Small intestine (tissue), 7 donors: ENCODE measurements at regions not wholly inside any gene's neighbourhood (a gene's known extent, or its start where the extent isn't known, plus 50 kb on each side); places are given as distances from the start of the nearest gene placed in this dataset.

ENCODE experiments used
- DNase-seq, 2 donors: peaks; one replicate each; pipeline versions ENCODE4 v3.0.0 to v3.0.0-alpha.2; 2013
- FAIRE-seq: peaks from 2 replicates; lab custom pipeline; 2012; peaks lifted over from hg19 to GRCh38; lab: Jason Lieb, UNC
- H3K27ac ChIP-seq, 3 donors: one replicate each; pipeline ENCODE4 v1.5.1; 2013; ENCODE audit warnings: low read length in 2 of 3, mild to moderate bottlenecking in 2 of 3, control low read depth in 1 of 3, inconsistent platforms in 1 of 3, low read depth in 1 of 3, moderate library complexity in 1 of 3
- H3K27me3 ChIP-seq, 3 donors: one replicate each; pipeline ENCODE4 v1.6.1; 2013; ENCODE audit warnings: low read length in 3 of 3, inconsistent platforms in 1 of 3; ENCODE audit not compliant: control insufficient read depth in 3 of 3, insufficient read depth in 3 of 3
- H3K36me3 ChIP-seq, 3 donors: one replicate each; pipeline ENCODE4 v1.6.1; 2013; ENCODE audit warnings: low read length in 3 of 3, inconsistent platforms in 1 of 3, low read depth in 1 of 3, mild to moderate bottlenecking in 1 of 3, moderate library complexity in 1 of 3; ENCODE audit not compliant: control insufficient read depth in 3 of 3, insufficient read depth in 2 of 3
- H3K4me1 ChIP-seq, 3 donors: one replicate each; pipeline ENCODE4 v1.6.1; 2013; ENCODE audit warnings: low read length in 2 of 3, inconsistent platforms in 1 of 3, low read depth in 1 of 3, mild to moderate bottlenecking in 1 of 3, moderate library complexity in 1 of 3; ENCODE audit not compliant: control insufficient read depth in 3 of 3, insufficient read depth in 2 of 3
- H3K4me3 ChIP-seq, 3 donors: one replicate each; pipeline ENCODE4 v1.5.1; 2013; ENCODE audit warnings: low read length in 3 of 3, control low read depth in 1 of 3, inconsistent platforms in 1 of 3, low read depth in 1 of 3, mild to moderate bottlenecking in 1 of 3, moderate library complexity in 1 of 3
- H3K9me3 ChIP-seq, 2 donors: one replicate each; pipeline ENCODE4 v1.6.1; 2013; ENCODE audit warnings: low read depth in 1 of 2, low read length in 1 of 2; ENCODE audit not compliant: control insufficient read depth in 2 of 2, insufficient read depth in 1 of 2
- WGBS, 3 donors: extraction: QIAGEN DNeasy Blood & Tissue Kit; methylation state at CpG; one replicate each; pipeline ENCODE4 v1.1.7; 2013; 5-methylcytosine and 5-hydroxymethylcytosine counted together
- donor health status: healthy with polysubstance abuse.
- donor health status: control.
- donor health status: control.
- donor health status: Bipolar disorder and iron deficiency.
- donor health status: healthy.

GRCh38 chr18:10386956-10387355 is 67.5 kb upstream of the APCDD1 start:
- H3K9me3 ChIP-seq = no peaks in the 10 kb centered on the region
- H3K27ac ChIP-seq = no peak overlapping the region
- DNase-seq (no peak), FAIRE-seq (no peak)
- no peaks in the 10 kb centered on the region for H3K36me3 ChIP-seq
- no peaks in the 10 kb centered on the region for H3K27me3 ChIP-seq
- H3K4me1 ChIP-seq = no peaks in the 10 kb centered on the region
- WGBS, 3 donors = 63 to 86% (median 80%) methylated on average over 2 of the region's 2 CpGs
- H3K4me3 ChIP-seq = no peak overlapping the region

- no peaks in the 10 kb centered on the region for H3K4me1 ChIP-seq
- FAIRE-seq (no peak), DNase-seq (no peak)
- no peaks in the 10 kb centered on the region for H3K27me3 ChIP-seq
- 81 to 91% (median 82%) methylated on average over 3 of the region's 3 CpGs for WGBS, 3 donors
- H3K36me3 ChIP-seq = no peaks in the 10 kb centered on the region
- no peaks in the 10 kb centered on the region for H3K9me3 ChIP-seq
- no peak overlapping the region for H3K27ac ChIP-seq
- no peak overlapping the region for H3K4me3 ChIP-seq
These were observed 67.0 kb upstream of the APCDD1 start for GRCh38 chr18:10387399-10387798.

GRCh38 chr18:10388373-10388772 is 66.1 kb upstream of the APCDD1 start:
- H3K36me3 ChIP-seq = no peaks in the 10 kb centered on the region
- WGBS, 3 donors = 14 to 52% (median 46%) methylated on average over 2 of the region's 2 CpGs
- peak in 1 of 2 donors; percentile 48 for DNase-seq
- H3K4me3 ChIP-seq = no peak overlapping the region
- no peak for FAIRE-seq
- no peaks in the 10 kb centered on the region for H3K9me3 ChIP-seq
- no peaks in the 10 kb centered on the region for H3K27me3 ChIP-seq
- no peak overlapping the region for H3K27ac ChIP-seq
- no peaks in the 10 kb centered on the region for H3K4me1 ChIP-seq

- no peaks in the 10 kb centered on the region for H3K9me3 ChIP-seq
- no peak overlapping the region for H3K4me3 ChIP-seq
- H3K27ac ChIP-seq = no peak overlapping the region
- H3K4me1 ChIP-seq = no peaks in the 10 kb centered on the region
- H3K27me3 ChIP-seq = no peaks in the 10 kb centered on the region
- no peaks in the 10 kb centered on the region for H3K36me3 ChIP-seq
- DNase-seq (no peak), FAIRE-seq (no peak)
These were observed 62.9 kb upstream of the APCDD1 start for GRCh38 chr18:10391506-10391905.

- no peak for FAIRE-seq
- Histone ChIP-seq H3K4me3 (no peak overlapping the region), H3K9me3 (no peaks in the 10 kb centered on the region), H3K27me3 (no peaks in the 10 kb centered on the region), H3K36me3 (no peaks in the 10 kb centered on the region), H3K4me1 (no peaks in the 10 kb centered on the region), H3K27ac (no peak overlapping the region)
- 88 to 92% (median 90%) methylated on average over 4 of the region's 4 CpGs for WGBS, 3 donors
- no peak for DNase-seq
These were observed 57.4 kb upstream of the APCDD1 start for GRCh38 chr18:10397004-10397403.

GRCh38 chr18:10398571-10398970 is 55.9 kb upstream of the APCDD1 start:
- H3K36me3 ChIP-seq = no peaks in the 10 kb centered on the region
- no peak for DNase-seq
- no peaks in the 10 kb centered on the region for H3K4me1 ChIP-seq
- H3K27ac ChIP-seq = no peak overlapping the region
- H3K9me3 ChIP-seq = no peaks in the 10 kb centered on the region
- FAIRE-seq = no peak
- H3K27me3 ChIP-seq = no peaks in the 10 kb centered on the region
- H3K4me3 ChIP-seq = no peak overlapping the region
- WGBS, 3 donors = 71 to 87% (median 80%) methylated on average over 3 of the region's 3 CpGs

- Histone ChIP-seq H3K36me3 (no peaks in the 10 kb centered on the region), H3K27ac (no peak overlapping the region), H3K4me1 (no peaks in the 10 kb centered on the region), H3K4me3 (no peak overlapping the region), H3K9me3 (no peaks in the 10 kb centered on the region), H3K27me3 (no peaks in the 10 kb centered on the region)
- FAIRE-seq (no peak), DNase-seq (no peak)
- 80 to 95% (median 84%) methylated on average over 5 of the region's 5 CpGs for WGBS, 3 donors
These were observed 55.0 kb upstream of the APCDD1 start for GRCh38 chr18:10399465-10399864.

GRCh38 chr18:10400534-10401307 is 53.7 kb upstream of the APCDD1 start:
- Histone ChIP-seq H3K4me1 (no peaks in the 10 kb centered on the region), H3K9me3 (no peaks in the 10 kb centered on the region), H3K27me3 (no peaks in the 10 kb centered on the region), H3K27ac (no peak overlapping the region), H3K36me3 (no peaks in the 10 kb centered on the region), H3K4me3 (no peak overlapping the region)
- 67 to 76% (median 72%) methylated on average over 11 of the region's 11 CpGs for WGBS, 3 donors
- FAIRE-seq (no peak), DNase-seq (no peak)

- H3K4me3 ChIP-seq = no peak overlapping the region
- H3K9me3 ChIP-seq = no peaks in the 10 kb centered on the region
- H3K36me3 ChIP-seq = no peaks in the 10 kb centered on the region
- FAIRE-seq (no peak), DNase-seq (no peak)
- H3K4me1 ChIP-seq = no peaks in the 10 kb centered on the region
- 16 to 42% (median 37%) methylated on average over 4 of the region's 5 CpGs for WGBS, 3 donors
- H3K27me3 ChIP-seq = peaks cover 0 to 3% (median 0%) of the 10 kb centered on the region in 3 donors
- H3K27ac ChIP-seq = no peak overlapping the region
These were observed 52.9 kb upstream of the APCDD1 start for GRCh38 chr18:10401521-10401920.
